Activated T-helper 1 cell treated with Interleukin-2 at 50 U/mL for 16 hours (primary cell): ENCODE measurements at regions not wholly inside any gene's neighbourhood (a gene's known extent, or its start where the extent isn't known, plus 50 kb on each side); places are given as distances from the start of the nearest gene placed in this dataset.
"Not testable (repeated sequence)": the region's sequence is repeated elsewhere in the genome, so short reads cannot be mapped to it uniquely, and the experiment has no call there.

ENCODE experiments used
- DNase-seq: peaks from one replicate; pipeline ENCODE4 v3.0.0-alpha.2; 2020; ENCODE audit warnings: low read depth

- DNase-seq: no peak
These were observed 64.3 kb upstream of the PTCH1 start for GRCh38 chr9:95580812-95581761.

- no peak for DNase-seq
These were observed 58.2 kb upstream of the PTCH1 start for GRCh38 chr9:95574866-95575553.

DNA sequence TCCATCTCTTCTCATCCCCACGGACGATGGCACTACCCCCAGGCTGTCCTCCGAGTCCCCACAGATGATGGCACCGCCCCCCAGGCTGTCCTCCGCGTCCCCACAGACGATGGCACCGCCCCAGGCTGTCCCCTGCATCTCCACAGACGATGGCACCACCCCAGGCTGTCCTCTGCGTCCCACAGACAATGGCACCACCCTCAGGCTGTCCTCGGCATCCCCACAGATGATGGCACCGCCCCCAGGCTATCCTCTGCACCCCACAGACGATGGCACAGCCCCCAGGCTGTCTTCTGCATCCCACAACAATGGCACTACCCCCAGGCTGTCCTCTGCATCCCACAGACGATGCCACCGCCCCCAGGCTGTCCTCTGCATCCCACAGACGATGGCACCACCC is 57.4 kb upstream of the PTCH1 start:
- DNase-seq: no peak

DNA sequence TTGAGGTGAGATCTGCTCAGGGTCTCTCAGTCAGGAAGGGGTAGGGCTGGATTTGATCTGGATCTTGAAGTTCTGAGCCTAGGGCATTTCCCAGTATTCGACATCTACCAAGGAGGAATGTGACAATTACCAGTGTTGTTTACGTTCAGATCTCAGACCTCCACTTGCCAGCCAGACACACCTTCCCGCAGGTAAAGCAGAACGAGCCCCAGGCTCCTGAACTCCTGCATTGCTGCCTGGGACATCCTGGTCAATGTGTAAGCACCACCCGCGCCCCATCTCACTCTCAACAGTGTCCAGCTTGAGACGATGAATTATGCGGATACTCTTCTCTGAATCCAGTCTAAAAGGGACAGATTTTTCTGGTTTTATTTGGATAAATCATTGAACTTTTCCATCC is 56.7 kb upstream of the PTCH1 start:
- no peak for DNase-seq

DNA sequence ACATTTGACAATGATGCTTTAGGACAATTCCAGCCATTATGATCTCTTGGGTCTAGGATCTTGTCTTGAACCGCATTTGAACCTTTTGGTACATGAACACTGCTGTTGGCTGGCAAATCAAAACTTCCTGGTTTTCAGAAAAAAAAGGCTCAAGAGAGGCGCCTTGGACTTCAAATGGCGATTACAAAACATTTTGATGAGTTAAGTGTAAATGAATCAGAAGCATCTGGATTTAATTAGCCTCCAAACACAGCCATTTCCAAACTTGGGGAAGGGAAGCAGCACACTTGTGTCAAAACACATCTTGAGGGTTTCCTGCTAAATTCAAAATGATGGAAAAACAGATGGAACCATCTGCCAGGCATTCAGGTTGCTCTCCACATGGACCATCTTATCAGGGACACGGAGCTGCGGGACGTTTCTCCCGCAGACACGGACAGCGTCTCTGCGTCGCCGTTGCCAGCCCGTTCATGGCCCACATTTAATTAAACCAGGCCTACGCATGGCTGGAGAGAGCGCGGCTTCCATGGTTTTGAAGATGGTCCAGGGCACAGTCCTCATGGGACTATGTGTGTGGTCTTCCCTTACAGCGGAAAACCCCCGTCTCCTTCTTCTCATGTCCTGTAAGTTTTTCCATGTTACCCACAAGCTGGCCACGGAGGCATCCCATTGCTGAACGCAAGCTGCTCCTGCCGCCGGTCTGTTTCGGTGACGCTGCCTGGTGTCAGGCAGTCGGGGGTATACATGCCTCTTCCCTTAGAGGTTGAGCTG is 55.8 kb upstream of the PTCH1 start:
- DNase-seq: no peak

DNA sequence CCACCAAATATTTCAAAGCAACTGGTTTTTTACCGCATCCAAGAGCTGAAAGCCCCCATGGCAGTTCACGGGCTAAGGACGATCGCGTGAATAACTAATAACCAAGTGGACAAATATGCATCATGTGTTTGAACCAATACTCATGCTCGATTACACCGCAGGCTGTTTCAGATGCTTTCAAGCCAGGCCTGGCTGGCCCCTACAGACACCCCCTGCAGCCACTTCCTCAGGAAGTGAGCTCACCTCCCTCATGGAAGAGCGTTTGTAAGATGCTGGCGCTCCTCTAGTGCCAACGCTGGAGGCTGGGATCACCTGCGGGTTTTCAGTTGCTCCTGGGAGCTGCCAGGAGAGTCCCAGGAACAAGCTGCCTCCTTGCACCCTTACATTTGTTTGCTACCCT is 53.9 kb upstream of the PTCH1 start:
- no peak for DNase-seq

GRCh38 chr9:95570150-95570549 is 53.4 kb upstream of the PTCH1 start:
- no peak for DNase-seq

DNA sequence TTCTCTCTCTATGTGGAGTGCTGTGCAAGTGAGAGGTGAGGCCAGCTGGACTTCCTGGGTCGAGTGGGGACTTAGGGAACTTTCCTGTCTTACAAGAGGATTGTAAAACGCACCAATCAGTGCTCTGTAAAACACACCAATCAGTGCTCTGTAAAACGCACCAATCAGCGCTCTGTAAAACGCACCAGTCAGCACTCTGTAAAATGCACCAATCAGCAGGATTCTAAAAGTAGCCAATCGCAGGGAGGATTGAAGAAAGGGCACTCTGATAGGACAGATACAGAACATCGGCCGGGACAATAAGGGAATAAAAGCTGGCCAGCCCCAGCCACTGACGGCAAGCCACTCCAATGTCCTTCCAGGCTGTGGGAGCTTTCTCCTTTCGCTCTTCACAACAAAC is 52.0 kb upstream of the PTCH1 start:
- not testable (repeated sequence) for DNase-seq
